ENCODE measurements at regions not wholly inside any gene's neighbourhood (a gene's known extent, or its start where the extent isn't known, plus 50 kb on each side); places are given as distances from the start of the nearest gene placed in this dataset.

- Histone ChIP-seq H3K4me3 (ENCODE audit: extremely low read depth in 1 of 4, insufficient read depth in 2 of 4, low read depth in 3 of 4, low read length in 4 of 4) (no peak overlapping the region), H3K9ac (replicated peaks in 1 of 4; ENCODE audit: extremely low read depth in 1 of 4, low read depth in 3 of 4, low read length in 3 of 4) (no peak overlapping the region), H2BK20ac (ENCODE audit: low read length) (no peak overlapping the region), H4K91ac (replicated peaks; ENCODE audit: insufficient read length, low read length) (no peak overlapping the region), H3K27ac (ENCODE audit: low read depth, low read length) (no peak overlapping the region), H3K23ac (ENCODE audit: insufficient read length) (no peak overlapping the region), H3K4ac (replicated peaks; ENCODE audit: insufficient read length, low read depth, low read length) (no peak overlapping the region), H2AFZ (ENCODE audit: low read length) (no peak overlapping the region), H3K56ac (replicated peaks; ENCODE audit: insufficient read length, low read depth, low read length) (no peak overlapping the region), H2BK12ac (ENCODE audit: low read depth, low read length) (no peak overlapping the region), H3K79me1 (ENCODE audit: low read depth, low read length) (no peaks in the 10 kb centered on the region), H3K23me2 (ENCODE audit: low read depth, low read length) (no peaks in the 10 kb centered on the region), H3K79me2 (ENCODE audit: control insufficient read depth in 1 of 2, insufficient read depth in 2 of 2, low read length in 2 of 2) (no peaks in the 10 kb centered on the region), H3K36me3 (ENCODE audit: control insufficient read depth in 2 of 4, insufficient read depth in 4 of 4, low read length in 3 of 4) (no peaks in the 10 kb centered on the region), H3K27me3 (replicated peaks in 1 of 4; ENCODE audit: control insufficient read depth in 3 of 4, extremely low read depth in 1 of 4, insufficient read depth in 3 of 4, low read length in 3 of 4) (no peaks in the 10 kb centered on the region), H3K18ac (ENCODE audit: extremely low read depth, low read length) (no peak overlapping the region), H3K4me1 (replicated peaks in 1 of 4; ENCODE audit: control insufficient read depth in 3 of 4, insufficient read depth in 4 of 4, low read length in 3 of 4) (no peaks in the 10 kb centered on the region), H4K5ac (ENCODE audit: insufficient read length, low read depth, low read length) (no peak overlapping the region), H3K4me2 (ENCODE audit: insufficient read depth in 1 of 2, low read depth in 2 of 2, low read length in 2 of 2) (no peak overlapping the region), H4K8ac (ENCODE audit: extremely low read depth, insufficient read depth, low read length) (no peak overlapping the region), H4K20me1 (replicated peaks in 1 of 2; ENCODE audit: control insufficient read depth in 1 of 2, insufficient read depth in 2 of 2, low read length in 2 of 2) (no peaks in the 10 kb centered on the region), H2AK5ac (ENCODE audit: low read depth, low read length) (no peak overlapping the region), H2BK15ac (ENCODE audit: low read length) (no peak overlapping the region), H3K14ac (ENCODE audit: insufficient read length) (no peak overlapping the region), H2BK120ac (replicated peaks; ENCODE audit: low read depth, low read length) (no peak overlapping the region), H3K9me3 (ENCODE audit: insufficient read depth in 2 of 2, low read depth in 1 of 2, low read length in 1 of 2) (no peaks in the 10 kb centered on the region), H2BK5ac (ENCODE audit: low read depth, low read length) (no peak overlapping the region)
- WGBS, 2 experiments (ENCODE audit: extremely low coverage in 1 of 2, insufficient coverage in 1 of 2, insufficient read length in 1 of 2, insufficient replicate concordance in 2 of 2, low coverage in 1 of 2, low lambda C conversion rate in 2 of 2, missing lambda C conversion rate in 1 of 2), result 81% methylated on average over 3 of the region's 3 CpGs; no CpG with 5 or more reads in 1 of the 2 experiments
- no peak for TF ChIP-seq CTBP2 (IDR thresholded peaks at IDR 0.05; ENCODE audit: borderline replicate concordance, insufficient read depth, insufficient read length, low read length)
- no peak for TF ChIP-seq MAFK (IDR thresholded peaks at IDR 0.05; ENCODE audit: low read depth, low read length)
- no peak for TF ChIP-seq EP300 (IDR thresholded peaks at IDR 0.05; ENCODE audit: borderline replicate concordance in 1 of 2, low read depth in 2 of 2, low read length in 2 of 2)
- no peak for TF ChIP-seq CBX8 (IDR thresholded peaks at IDR 0.05; ENCODE audit: borderline replicate concordance, low read depth, low read length)
- no peak for TF ChIP-seq USF2 (IDR thresholded peaks at IDR 0.05; ENCODE audit: low read length)
- no peak for TF ChIP-seq RBBP5 (IDR thresholded peaks at IDR 0.05; ENCODE audit: borderline replicate concordance, low read depth, low read length)
- no peak for TF ChIP-seq CTCF (IDR thresholded peaks at IDR 0.05; ENCODE audit: control extremely low read depth in 1 of 3, insufficient read depth in 1 of 3, low read depth in 1 of 3, low read length in 3 of 3)
- ChIA-PET CTCF (ENCODE audit: partially characterized antibody) (interaction anchor here (1.2 kb wide), 1 partner anchor 10 kb away, joined by 4 read pairs; no protein-coding TSS in a partner anchor), POLR2A (ENCODE audit: partially characterized antibody) (interaction anchor here (0.8 kb wide), 1 partner anchor 61 kb away, joined by 3 read pairs; the partner anchor contains the start of gene KRAS)
- FAIRE-seq (no peak), DNase-seq (ENCODE audit: low read depth in 1 of 2, low spot score in 2 of 2) (no peak)
Measured at GRCh38 chr12:25311506-25311905, 60.8 kb upstream of the KRAS start.

Data from H1 (cell line).